ENCODE measurements at regions not wholly inside any gene's neighbourhood (a gene's known extent, or its start where the extent isn't known, plus 50 kb on each side); places are given as distances from the start of the nearest gene placed in this dataset.

DNA sequence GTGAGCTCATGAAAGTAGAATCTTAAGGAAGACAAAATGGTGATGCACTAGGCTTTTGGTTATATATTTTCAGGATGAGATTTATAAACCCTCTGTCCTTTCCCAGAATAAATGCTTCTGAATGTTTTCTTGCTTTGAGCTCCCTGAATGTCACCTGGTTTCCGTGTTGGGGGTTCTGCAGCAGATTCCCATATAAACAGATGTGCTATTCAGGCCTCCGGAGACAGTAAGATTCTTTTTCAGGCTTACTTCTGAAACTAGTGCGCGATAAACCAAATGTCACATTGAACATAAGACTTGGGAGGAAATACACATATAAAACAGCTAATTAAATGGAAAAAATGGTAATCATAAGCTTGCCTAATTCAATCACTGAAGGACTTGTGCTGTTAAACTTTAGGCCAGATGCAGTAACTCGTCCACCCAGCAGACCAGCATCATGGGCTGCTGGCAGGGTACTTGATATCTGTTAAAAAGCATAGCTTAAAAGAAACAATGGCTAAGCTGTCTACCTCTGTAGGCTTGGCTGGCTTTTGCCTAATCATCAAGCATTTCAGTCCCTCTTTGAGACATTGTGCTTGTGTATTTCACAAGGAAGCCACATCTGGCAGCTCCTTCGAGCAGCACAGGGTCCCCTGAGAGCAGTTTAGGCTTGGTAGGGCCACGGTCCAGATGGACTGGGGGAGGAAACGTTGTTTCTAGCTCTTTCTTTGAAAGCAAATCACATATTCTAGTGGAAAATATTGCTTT lies 281.2 kb upstream of the KIAA1217 start:
- TF ChIP-seq EZH2 (IDR thresholded peaks at IDR 0.05; ENCODE audit: insufficient read depth, poor library complexity, severe bottlenecking) (no peak), EZH2phosphoT487 (IDR thresholded peaks at IDR 0.05; ENCODE audit: insufficient read depth, low read depth) (no peak)

Data from GM23248 (cell line).